ENCODE measurements at regions not wholly inside any gene's neighbourhood (a gene's known extent, or its start where the extent isn't known, plus 50 kb on each side); places are given as distances from the start of the nearest gene placed in this dataset.
A peak's percentile ranks its signal among the peaks of the same experiment; 100 is the strongest.

GRCh38 chr11:39617971-39618370 is 1841.5 kb downstream of the LRRC4C start:
- DNase-seq (ENCODE audit: low spot score in 2 of 2, unreplicated experiment in 2 of 2) = no peak
- H3K27me3 Mint-ChIP-seq (ENCODE audit: low read depth) = no peaks in the 10 kb centered on the region
- TF ChIP-seq CTCF (IDR thresholded peaks at IDR 0.05; ENCODE audit: unreplicated experiment) = no peak
- H3K27ac Mint-ChIP-seq = no peak overlapping the region
- peaks cover 11% of the 10 kb centered on the region for H3K9me3 Mint-ChIP-seq
- no peaks in the 10 kb centered on the region for H3K4me1 Mint-ChIP-seq
- H3K4me3 Mint-ChIP-seq = no peak overlapping the region
- H3K36me3 Mint-ChIP-seq = peaks cover 1% of the 10 kb centered on the region

GRCh38 chr11:39589391-39589790 is 1870.1 kb downstream of the LRRC4C start:
- no peaks in the 10 kb centered on the region for H3K27me3 Mint-ChIP-seq (ENCODE audit: low read depth)
- H3K4me1 Mint-ChIP-seq = no peaks in the 10 kb centered on the region
- no peak for DNase-seq (ENCODE audit: low spot score in 2 of 2, unreplicated experiment in 2 of 2)
- H3K4me3 Mint-ChIP-seq = no peak overlapping the region
- H3K27ac Mint-ChIP-seq = no peak overlapping the region
- no peaks in the 10 kb centered on the region for H3K36me3 Mint-ChIP-seq
- no peak for TF ChIP-seq CTCF (IDR thresholded peaks at IDR 0.05; ENCODE audit: unreplicated experiment)
- H3K9me3 Mint-ChIP-seq = no peaks in the 10 kb centered on the region

- Mint-ChIP-seq H3K27ac (no peak overlapping the region), H3K9me3 (no peaks in the 10 kb centered on the region), H3K4me3 (no peak overlapping the region), H3K4me1 (no peaks in the 10 kb centered on the region), H3K36me3 (no peaks in the 10 kb centered on the region), H3K27me3 (ENCODE audit: low read depth) (no peaks in the 10 kb centered on the region)
- no peak for DNase-seq (ENCODE audit: low spot score in 2 of 2, unreplicated experiment in 2 of 2)
- no peak for TF ChIP-seq CTCF (IDR thresholded peaks at IDR 0.05; ENCODE audit: unreplicated experiment)
These were observed 1873.4 kb downstream of the LRRC4C start for GRCh38 chr11:39586036-39586435.

GRCh38 chr11:39571081-39571480 is 1888.4 kb downstream of the LRRC4C start:
- DNase-seq (ENCODE audit: low spot score in 2 of 2, unreplicated experiment in 2 of 2) = no peak
- Mint-ChIP-seq H3K4me1 (no peaks in the 10 kb centered on the region), H3K4me3 (no peak overlapping the region), H3K36me3 (no peaks in the 10 kb centered on the region), H3K27me3 (ENCODE audit: low read depth) (no peaks in the 10 kb centered on the region), H3K9me3 (no peaks in the 10 kb centered on the region), H3K27ac (peak overlapping the region; percentile 34)
- TF ChIP-seq CTCF (IDR thresholded peaks at IDR 0.05; ENCODE audit: unreplicated experiment) = no peak

- Mint-ChIP-seq H3K4me1 (no peaks in the 10 kb centered on the region), H3K9me3 (no peaks in the 10 kb centered on the region), H3K27me3 (ENCODE audit: low read depth) (no peaks in the 10 kb centered on the region), H3K36me3 (no peaks in the 10 kb centered on the region), H3K27ac (no peak overlapping the region), H3K4me3 (no peak overlapping the region)
- TF ChIP-seq CTCF (IDR thresholded peaks at IDR 0.05; ENCODE audit: unreplicated experiment) = no peak
- no peak for DNase-seq (ENCODE audit: low spot score in 2 of 2, unreplicated experiment in 2 of 2)
These were observed 1888.9 kb downstream of the LRRC4C start for GRCh38 chr11:39570526-39570925.

- no peak for DNase-seq (ENCODE audit: low spot score in 2 of 2, unreplicated experiment in 2 of 2)
- Mint-ChIP-seq H3K27ac (no peak overlapping the region), H3K9me3 (peaks cover 7% of the 10 kb centered on the region), H3K4me3 (no peak overlapping the region), H3K36me3 (no peaks in the 10 kb centered on the region), H3K27me3 (ENCODE audit: low read depth) (no peaks in the 10 kb centered on the region), H3K4me1 (no peaks in the 10 kb centered on the region)
- TF ChIP-seq CTCF (IDR thresholded peaks at IDR 0.05; ENCODE audit: unreplicated experiment) = no peak
These were observed 1889.7 kb downstream of the LRRC4C start for GRCh38 chr11:39569789-39570188.
